ENCODE measurements at regions not wholly inside any gene's neighbourhood (a gene's known extent, or its start where the extent isn't known, plus 50 kb on each side); places are given as distances from the start of the nearest gene placed in this dataset.

DNA sequence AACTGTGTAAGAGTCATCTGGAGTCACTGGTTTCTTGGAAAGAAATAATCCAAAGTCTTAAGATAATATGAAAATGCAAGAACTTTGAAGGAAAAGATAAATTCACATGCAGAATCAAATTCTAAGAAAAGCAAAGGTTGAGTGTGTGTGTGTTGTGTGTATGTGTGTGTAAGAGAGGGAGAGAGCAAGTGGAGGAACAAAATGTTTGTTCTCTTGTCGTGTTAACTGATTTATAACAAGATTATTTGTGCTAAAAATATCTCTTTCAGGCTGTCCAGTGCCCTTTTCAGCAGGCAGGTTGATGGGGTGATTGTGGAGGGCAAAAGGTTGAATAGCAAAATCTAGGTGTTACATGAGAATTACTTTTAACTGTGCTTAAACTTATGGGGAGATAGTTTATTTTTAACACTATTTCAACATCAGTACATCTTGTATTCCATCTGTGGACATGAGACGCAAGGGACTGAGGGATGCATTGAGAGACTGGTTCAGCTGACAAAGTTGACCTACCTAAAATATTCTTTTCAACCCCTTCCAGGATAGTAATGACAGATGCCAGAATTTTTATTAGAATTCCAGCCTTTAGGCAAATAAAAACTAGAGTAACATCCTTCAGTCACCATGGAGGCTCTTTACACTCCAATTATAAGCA is 342.4 kb upstream of the CD180 start:
- Histone ChIP-seq H3K14ac (ENCODE audit: insufficient read depth, low read length) (no peak overlapping the region), H3K9ac (ENCODE audit: extremely low read depth, insufficient read length, low read length) (no peak overlapping the region), H3K9me3 (ENCODE audit: control insufficient read depth, low read depth, low read length) (no peaks in the 10 kb centered on the region), H3T11ph (ENCODE audit: low read length) (no peak overlapping the region), H2BK15ac (ENCODE audit: low read depth, low read length) (no peak overlapping the region), H2BK120ac (ENCODE audit: low read depth, low read length, poor library complexity, severe bottlenecking) (no peak overlapping the region), H2BK12ac (ENCODE audit: insufficient read length, low read depth, low read length) (no peak overlapping the region), H2AFZ (ENCODE audit: low read length) (no peak overlapping the region), H3K56ac (ENCODE audit: insufficient read length, low read depth, low read length) (no peak overlapping the region), H3K18ac (ENCODE audit: insufficient read length, low read depth, low read length) (no peak overlapping the region), H3K27me3 (ENCODE audit: insufficient read depth, low read length) (no peaks in the 10 kb centered on the region), H3K23ac (ENCODE audit: insufficient read length, low read depth, low read length) (no peak overlapping the region), H3K4me1 (ENCODE audit: insufficient read depth, low read length) (no peaks in the 10 kb centered on the region), H2AK5ac (ENCODE audit: insufficient read length, low read length) (no peak overlapping the region), H3K79me2 (ENCODE audit: insufficient read depth, low read length) (no peaks in the 10 kb centered on the region), H3K4ac (ENCODE audit: low read depth, low read length) (no peak overlapping the region), H2BK20ac (ENCODE audit: low read depth, low read length, poor library complexity, severe bottlenecking) (no peak overlapping the region), H4K8ac (replicated peaks; ENCODE audit: insufficient read length, low read depth, low read length) (no peak overlapping the region), H2BK5ac (ENCODE audit: insufficient read length, low read length) (no peak overlapping the region), H4K5ac (ENCODE audit: insufficient read length, low read depth, low read length) (no peak overlapping the region), H3K23me2 (ENCODE audit: insufficient read length, low read depth, low read length, poor library complexity, severe bottlenecking) (no peaks in the 10 kb centered on the region), H3K27ac (ENCODE audit: insufficient read length, low read depth, low read length) (no peak overlapping the region), H4K20me1 (ENCODE audit: control insufficient read depth, insufficient read depth, insufficient read length) (no peaks in the 10 kb centered on the region), H4K91ac (ENCODE audit: insufficient read length, low read depth, low read length) (no peak overlapping the region), H3K79me1 (ENCODE audit: insufficient read depth, low read depth, low read length, poor library complexity, severe bottlenecking) (no peaks in the 10 kb centered on the region), H3K4me2 (ENCODE audit: insufficient read depth, insufficient read length, low read length) (no peak overlapping the region)
- H3K27ac Mint-ChIP-seq: no peak overlapping the region
- DNase-seq: no peak
- peaks cover 0 to 3% of the 10 kb centered on the region in 2 experiments; a peak in 1 of 4 replicates for H3K4me1 Mint-ChIP-seq
- H3K27me3 Mint-ChIP-seq (ENCODE audit: low read depth): no peaks in the 10 kb centered on the region
- WGBS (ENCODE audit: extremely low coverage, insufficient read length, low lambda C conversion rate): 100% methylated on average over 1 of the region's 2 CpGs
- no peaks in the 10 kb centered on the region for H3K9me3 Mint-ChIP-seq
- no peak overlapping the region for H3K4me3 Mint-ChIP-seq
- TF ChIP-seq, protein P1, sequence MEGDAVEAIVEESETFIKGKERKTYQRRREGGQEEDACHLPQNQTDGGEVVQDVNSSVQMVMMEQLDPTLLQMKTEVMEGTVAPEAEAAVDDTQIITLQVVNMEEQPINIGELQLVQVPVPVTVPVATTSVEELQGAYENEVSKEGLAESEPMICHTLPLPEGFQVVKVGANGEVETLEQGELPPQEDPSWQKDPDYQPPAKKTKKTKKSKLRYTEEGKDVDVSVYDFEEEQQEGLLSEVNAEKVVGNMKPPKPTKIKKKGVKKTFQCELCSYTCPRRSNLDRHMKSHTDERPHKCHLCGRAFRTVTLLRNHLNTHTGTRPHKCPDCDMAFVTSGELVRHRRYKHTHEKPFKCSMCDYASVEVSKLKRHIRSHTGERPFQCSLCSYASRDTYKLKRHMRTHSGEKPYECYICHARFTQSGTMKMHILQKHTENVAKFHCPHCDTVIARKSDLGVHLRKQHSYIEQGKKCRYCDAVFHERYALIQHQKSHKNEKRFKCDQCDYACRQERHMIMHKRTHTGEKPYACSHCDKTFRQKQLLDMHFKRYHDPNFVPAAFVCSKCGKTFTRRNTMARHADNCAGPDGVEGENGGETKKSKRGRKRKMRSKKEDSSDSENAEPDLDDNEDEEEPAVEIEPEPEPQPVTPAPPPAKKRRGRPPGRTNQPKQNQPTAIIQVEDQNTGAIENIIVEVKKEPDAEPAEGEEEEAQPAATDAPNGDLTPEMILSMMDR (conservative IDR thresholded peaks at IDR 0.05): no peak
- H3K36me3 Mint-ChIP-seq (ENCODE audit: insufficient read depth in 1 of 3, low read depth in 3 of 3): no peaks in the 10 kb centered on the region
